Vagina (tissue), 2 donors: ENCODE measurements at regions not wholly inside any gene's neighbourhood (a gene's known extent, or its start where the extent isn't known, plus 50 kb on each side); places are given as distances from the start of the nearest gene placed in this dataset.

Experiments used
- DNase-seq, 2 donors: peaks; one replicate each; pipeline ENCODE4 v3.0.0-alpha.2; 2017; ENCODE audit errors: extremely low spot score in 2 of 2
- H3K27ac ChIP-seq: fragments of 200-600 bp; sonication (generic); one replicate; pipeline ENCODE4 v1.5.1; 2019
- H3K27me3 ChIP-seq: fragments of 200-600 bp; sonication (generic); one replicate; pipeline ENCODE4 v1.5.1; 2019
- H3K36me3 ChIP-seq, 2 donors: fragments of 200-600 bp; sonication (generic); one replicate each; pipeline ENCODE4 v1.5.1; 2017 to 2019
- H3K4me1 ChIP-seq: fragments of 200-600 bp; sonication (generic); one replicate; pipeline ENCODE4 v1.5.1; 2019
- H3K4me3 ChIP-seq, 2 donors: fragments of 200-600 bp; sonication (generic); 1 replicate in 1 of 2; 2 replicates in 1 of 2; pipeline ENCODE4 v1.5.1; 2016 to 2019
- H3K9me3 ChIP-seq: fragments of 200-600 bp; sonication (generic); one replicate; pipeline ENCODE4 v1.5.1; 2019
- CTCF ChIP-seq, 3 experiments: fragments of 450-650 bp in 2 of 3; fragments of 200-600 bp in 1 of 3; sonication (generic) in 1 of 3; IDR thresholded peaks; one replicate each; pipeline ENCODE4 v1.5.1; 2017 to 2019; ENCODE audit warnings: antibody characterized with exemption in 3 of 3, mild to moderate bottlenecking in 2 of 3, moderate library complexity in 2 of 3
- POLR2A ChIP-seq, 2 donors: fragments of 450-650 bp; IDR thresholded peaks; one replicate each; pipeline ENCODE4 v1.6.1; 2017; ENCODE audit warnings: antibody characterized with exemption in 2 of 2, mild to moderate bottlenecking in 2 of 2, moderate library complexity in 2 of 2
- POLR2AphosphoS5 ChIP-seq, 2 donors: sonication (generic); formaldehyde crosslinking; IDR thresholded peaks; one replicate each; pipeline ENCODE4 v1.9.0; 2017; ENCODE audit warnings: antibody characterized with exemption in 2 of 2, mild to moderate bottlenecking in 2 of 2, low read depth in 1 of 2; ENCODE audit not compliant: insufficient read depth in 1 of 2
- intact Hi-C: fragments of 100-400 bp; cut with DNase I; formaldehyde crosslinking; loops from one replicate; pipeline ENCODE4 v1.15.1; 2023

DNA sequence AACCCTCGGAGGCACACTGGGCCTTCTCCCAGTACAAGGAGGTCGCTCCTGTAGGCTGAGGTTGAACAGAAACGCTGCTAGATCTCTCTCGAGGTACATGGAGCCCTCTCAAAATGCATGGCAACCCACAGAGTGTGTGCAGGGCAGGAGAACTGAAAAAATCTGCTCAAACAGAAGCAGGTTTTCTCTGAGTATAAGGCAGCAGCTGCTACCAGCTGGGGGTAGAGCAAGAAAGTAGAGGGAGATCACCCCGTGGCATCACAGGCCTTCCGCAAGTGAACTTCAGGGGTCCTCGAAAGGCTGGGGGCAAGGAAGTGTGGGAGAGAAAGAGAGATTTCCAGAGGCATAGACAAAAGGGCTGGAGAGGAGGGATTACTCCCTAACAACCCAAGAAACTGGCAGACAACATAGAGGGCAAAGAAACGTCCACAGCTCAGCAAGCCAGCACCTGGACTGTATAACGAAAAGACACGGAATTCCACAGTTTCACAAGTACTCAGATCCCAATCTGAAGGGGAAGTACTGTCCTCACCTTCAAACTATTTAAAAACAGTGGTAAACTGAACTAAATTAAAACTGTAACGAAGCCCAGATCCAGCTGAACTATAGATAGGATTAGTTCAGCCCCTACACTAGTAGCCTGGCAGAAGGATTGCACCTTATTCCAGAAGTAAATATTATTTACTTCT, 299.2 kb downstream of the IPMK start:
- intact Hi-C loops = no loop called here
- no peaks in the 10 kb centered on the region for H3K27me3 ChIP-seq

GRCh38 chr10:57964351-57964750, 303.3 kb downstream of the IPMK start:
- Histone ChIP-seq H3K27ac (no peak overlapping the region), H3K4me3 (no peak overlapping the region), H3K36me3 (no peaks in the 10 kb centered on the region), H3K9me3 (no peaks in the 10 kb centered on the region), H3K27me3 (no peaks in the 10 kb centered on the region), H3K4me1 (no peaks in the 10 kb centered on the region)
- TF ChIP-seq CTCF (IDR thresholded peaks at IDR 0.05) = no peak
- TF ChIP-seq POLR2A (IDR thresholded peaks at IDR 0.05) = no peak
- TF ChIP-seq POLR2AphosphoS5 (IDR thresholded peaks at IDR 0.05; ENCODE audit: insufficient read depth in 1 of 2, low read depth in 1 of 2) = no peak
- intact Hi-C loops = no loop called here
- no peak for DNase-seq

More for the DNA sequence above, 299.2 kb downstream of the IPMK start:
- TF ChIP-seq POLR2AphosphoS5 (IDR thresholded peaks at IDR 0.05; ENCODE audit: insufficient read depth in 1 of 2, low read depth in 1 of 2) (no peak), CTCF (IDR thresholded peaks at IDR 0.05) (no peak), POLR2A (IDR thresholded peaks at IDR 0.05) (no peak)
- DNase-seq = no peak
- Histone ChIP-seq H3K27ac (no peak overlapping the region), H3K9me3 (no peaks in the 10 kb centered on the region), H3K4me1 (no peaks in the 10 kb centered on the region), H3K4me3 (no peak overlapping the region), H3K36me3 (no peaks in the 10 kb centered on the region)

GRCh38 chr10:57963546-57963945, 304.1 kb downstream of the IPMK start:
- no peak overlapping the region for H3K27ac ChIP-seq
- H3K4me3 ChIP-seq = no peak overlapping the region
- intact Hi-C loops = no loop called here
- no peak for DNase-seq
- H3K9me3 ChIP-seq = no peaks in the 10 kb centered on the region
- TF ChIP-seq POLR2A (IDR thresholded peaks at IDR 0.05) (no peak), CTCF (IDR thresholded peaks at IDR 0.05) (no peak), POLR2AphosphoS5 (IDR thresholded peaks at IDR 0.05; ENCODE audit: insufficient read depth in 1 of 2, low read depth in 1 of 2) (no peak)
- H3K4me1 ChIP-seq = no peaks in the 10 kb centered on the region
- H3K36me3 ChIP-seq = no peaks in the 10 kb centered on the region
- no peaks in the 10 kb centered on the region for H3K27me3 ChIP-seq

DNA sequence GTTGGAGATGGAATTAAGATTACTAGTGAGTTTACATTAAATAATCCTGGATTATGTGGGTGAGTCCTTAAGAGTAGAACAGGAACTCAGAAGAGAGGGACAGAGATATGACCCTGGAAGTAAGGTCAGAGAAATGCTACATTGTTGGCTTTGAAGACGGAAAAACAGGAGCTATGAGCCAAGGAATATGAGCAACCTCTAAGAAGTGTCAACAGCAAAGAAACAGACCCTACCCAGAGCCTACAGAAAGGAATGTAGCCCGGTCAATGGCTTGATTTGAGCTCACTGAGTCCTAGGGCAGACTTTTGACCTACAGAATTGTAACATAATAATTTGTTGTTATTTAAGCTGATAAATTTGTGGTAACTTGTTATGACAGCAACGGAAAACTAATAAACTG, 304.9 kb downstream of the IPMK start:
- TF ChIP-seq CTCF (IDR thresholded peaks at IDR 0.05) (no peak), POLR2AphosphoS5 (IDR thresholded peaks at IDR 0.05; ENCODE audit: insufficient read depth in 1 of 2, low read depth in 1 of 2) (no peak), POLR2A (IDR thresholded peaks at IDR 0.05) (no peak)

DNA sequence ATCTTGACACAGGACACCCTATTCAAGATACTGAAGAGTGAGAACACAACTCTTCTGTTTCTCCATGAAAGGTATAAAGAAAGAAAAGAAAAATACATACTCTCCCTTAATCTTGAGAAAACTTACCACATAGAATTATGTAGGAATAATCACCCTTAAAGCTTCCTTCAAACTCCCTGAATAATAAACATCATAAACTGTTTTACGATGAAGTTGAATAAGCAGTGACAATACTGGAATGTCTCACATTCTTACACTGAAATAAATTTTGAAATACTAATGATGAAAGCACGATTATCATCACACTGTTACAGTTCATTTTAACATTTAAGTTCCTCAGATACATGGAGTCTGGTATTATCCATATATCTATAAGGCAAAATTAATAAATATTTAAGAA, 306.2 kb downstream of the IPMK start:
- intact Hi-C loops = no loop called here
- Histone ChIP-seq H3K36me3 (no peaks in the 10 kb centered on the region), H3K27me3 (no peaks in the 10 kb centered on the region), H3K9me3 (no peaks in the 10 kb centered on the region), H3K4me3 (no peak overlapping the region), H3K27ac (no peak overlapping the region), H3K4me1 (no peaks in the 10 kb centered on the region)
- no peak for DNase-seq
- no peak for TF ChIP-seq POLR2AphosphoS5 (IDR thresholded peaks at IDR 0.05; ENCODE audit: insufficient read depth in 1 of 2, low read depth in 1 of 2)

More for the DNA sequence above, 304.9 kb downstream of the IPMK start:
- no peak for DNase-seq
- no peak overlapping the region for H3K27ac ChIP-seq
- H3K36me3 ChIP-seq = no peaks in the 10 kb centered on the region
- H3K9me3 ChIP-seq = no peaks in the 10 kb centered on the region
- intact Hi-C loops = no loop called here
- no peaks in the 10 kb centered on the region for H3K4me1 ChIP-seq
- H3K4me3 ChIP-seq = no peak overlapping the region
- H3K27me3 ChIP-seq = no peaks in the 10 kb centered on the region
